Stimulated activated naive B cell treated with anti-CD40 and anti-IgM and Interleukin-4, amounts not matched to agents 10 μg/mL and 1 μg/mL and 100 μg/mL, for 72 hours (primary cell): ENCODE measurements at regions not wholly inside any gene's neighbourhood (a gene's known extent, or its start where the extent isn't known, plus 50 kb on each side); places are given as distances from the start of the nearest gene placed in this dataset.
A peak's percentile ranks its signal among the peaks of the same experiment; 100 is the strongest.
"Not testable (repeated sequence)": the region's sequence is repeated elsewhere in the genome, so short reads cannot be mapped to it uniquely, and the experiment has no call there.

Experiments
- ATAC-seq, 2 donors: fragments of 150-1000 bp; cut with Tn5 transposase; replicated peaks; 2 replicates each; pipeline ENCODE4 v1.10.0; 2021; ENCODE audit warnings: moderate library complexity in 1 of 2
- DNase-seq: peaks from one replicate; pipeline ENCODE4 v3.0.0; 2021
- H3K27ac Mint-ChIP-seq: one replicate; pipeline ENCODE4 v1.8.0; 2022; ENCODE audit warnings: mild to moderate bottlenecking, mixed read lengths
- H3K27me3 Mint-ChIP-seq, 2 donors: one replicate each; pipeline ENCODE4 v1.8.0; 2022; ENCODE audit warnings: mixed read lengths in 2 of 2
- H3K36me3 Mint-ChIP-seq, 2 donors: one replicate each; pipeline ENCODE4 v1.8.0; 2022; ENCODE audit warnings: mixed read lengths in 2 of 2, mild to moderate bottlenecking in 1 of 2
- H3K4me1 Mint-ChIP-seq, 2 donors: one replicate each; pipeline ENCODE4 v1.8.0; 2022; ENCODE audit warnings: mixed read lengths in 2 of 2, mild to moderate bottlenecking in 1 of 2
- H3K4me3 Mint-ChIP-seq, 2 donors: one replicate each; pipeline ENCODE4 v1.8.0; 2022; ENCODE audit warnings: mild to moderate bottlenecking in 2 of 2, mixed read lengths in 2 of 2, moderate library complexity in 1 of 2
- H3K9me3 Mint-ChIP-seq, 2 donors: one replicate each; pipeline ENCODE4 v1.8.0; 2022; ENCODE audit warnings: mixed read lengths in 2 of 2, mild to moderate bottlenecking in 1 of 2

GRCh38 chr16:46519063-46519462 is 102.1 kb downstream of the SHCBP1 start:
- no peaks in the 10 kb centered on the region for H3K36me3 Mint-ChIP-seq
- no peak overlapping the region for H3K27ac Mint-ChIP-seq
- no peak for DNase-seq
- H3K4me3 Mint-ChIP-seq = no peak overlapping the region
- no peaks in the 10 kb centered on the region for H3K4me1 Mint-ChIP-seq
- no peaks in the 10 kb centered on the region for H3K27me3 Mint-ChIP-seq
- H3K9me3 Mint-ChIP-seq = peaks cover 4 to 7% of the 10 kb centered on the region in 2 donors
- ATAC-seq = no peak

DNA sequence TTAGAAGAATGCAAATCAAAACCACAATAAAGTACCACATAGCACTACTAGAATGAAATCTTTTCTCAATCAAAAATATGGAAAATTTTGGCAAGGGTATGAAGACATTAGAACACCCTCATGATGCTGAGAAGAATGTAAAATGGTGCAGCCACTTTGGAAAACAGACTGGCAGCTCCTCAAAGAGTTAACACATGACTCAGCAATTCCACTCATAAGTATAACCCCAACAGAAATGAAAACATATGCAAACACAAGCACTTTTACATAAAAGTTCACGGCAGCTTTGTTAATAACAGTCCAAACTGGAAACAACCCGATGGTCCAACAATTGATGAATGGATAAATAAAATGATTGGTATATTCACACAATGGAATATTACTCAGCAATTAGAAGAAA is 124.5 kb downstream of the SHCBP1 start:
- Mint-ChIP-seq H3K27ac (no peak overlapping the region), H3K27me3 (no peaks in the 10 kb centered on the region), H3K36me3 (no peaks in the 10 kb centered on the region), H3K9me3 (peaks cover 5 to 8% of the 10 kb centered on the region in 2 donors), H3K4me3 (no peak overlapping the region), H3K4me1 (no peaks in the 10 kb centered on the region)
- no peak for DNase-seq
- ATAC-seq = no peak

- H3K9me3 Mint-ChIP-seq = peaks cover 13 to 26% of the 10 kb centered on the region in 2 donors
- no peaks in the 10 kb centered on the region for H3K4me1 Mint-ChIP-seq
- DNase-seq (no peak), ATAC-seq (no peak)
- no peaks in the 10 kb centered on the region for H3K27me3 Mint-ChIP-seq
- H3K4me3 Mint-ChIP-seq = no peak overlapping the region
- no peaks in the 10 kb centered on the region for H3K36me3 Mint-ChIP-seq
- H3K27ac Mint-ChIP-seq = no peak overlapping the region
Measured at GRCh38 chr16:46482895-46483294, 138.3 kb downstream of the SHCBP1 start.

GRCh38 chr16:46466239-46466638 is 154.9 kb downstream of the SHCBP1 start:
- Mint-ChIP-seq H3K4me3 (no peak overlapping the region), H3K9me3 (peaks cover 26 to 31% of the 10 kb centered on the region in 2 donors), H3K27me3 (no peaks in the 10 kb centered on the region), H3K4me1 (no peaks in the 10 kb centered on the region), H3K36me3 (peaks cover 0 to 5% of the 10 kb centered on the region in 2 donors), H3K27ac (no peak overlapping the region)
- no peak for ATAC-seq
- no peak for DNase-seq

DNA sequence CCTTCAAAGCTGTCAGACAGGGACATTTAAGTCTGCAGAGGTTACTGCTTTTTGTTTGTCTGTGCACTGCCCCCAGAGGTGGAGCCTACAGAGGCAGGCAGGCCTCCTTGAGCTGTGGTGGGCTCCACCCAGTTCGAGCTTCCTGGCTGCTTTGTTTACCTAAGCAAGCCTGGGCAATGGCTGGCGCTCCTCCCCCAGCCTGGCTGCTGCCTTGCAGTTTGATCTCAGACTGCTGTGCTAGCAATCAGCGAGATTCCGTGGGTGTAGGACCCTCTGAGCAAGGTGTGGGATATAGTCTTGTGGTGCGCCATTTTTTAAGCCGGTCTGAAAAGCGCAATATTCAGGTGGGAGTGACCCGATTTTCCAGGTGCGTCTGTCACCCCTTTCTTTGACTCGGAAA is 166.4 kb downstream of the SHCBP1 start:
- H3K27ac Mint-ChIP-seq, ATAC-seq, H3K9me3 Mint-ChIP-seq, H3K27me3 Mint-ChIP-seq, H3K36me3 Mint-ChIP-seq, DNase-seq, H3K4me1 Mint-ChIP-seq, H3K4me3 Mint-ChIP-seq: not testable (repeated sequence)

- Mint-ChIP-seq H3K27me3 (peaks cover 31% of the 10 kb centered on the region in 2 donors), H3K27ac (no peak overlapping the region), H3K4me3 (no peak overlapping the region), H3K9me3 (peaks cover 0 to 5% of the 10 kb centered on the region in 2 donors), H3K4me1 (no peaks in the 10 kb centered on the region), H3K36me3 (peaks cover 5 to 8% of the 10 kb centered on the region in 2 donors)
- no peak for DNase-seq
- ATAC-seq = no peak
Measured at GRCh38 chr16:46428108-46429061, 192.8 kb downstream of the SHCBP1 start.

GRCh38 chr16:46427340-46428107 is 193.7 kb downstream of the SHCBP1 start:
- H3K4me3 Mint-ChIP-seq = no peak overlapping the region
- peaks cover 4 to 8% of the 10 kb centered on the region in 2 donors for H3K36me3 Mint-ChIP-seq
- H3K27ac Mint-ChIP-seq = peak overlapping the region; percentile 37
- H3K27me3 Mint-ChIP-seq = peaks cover 31% of the 10 kb centered on the region in 2 donors
- DNase-seq (no peak), ATAC-seq (no peak)
- no peaks in the 10 kb centered on the region for H3K4me1 Mint-ChIP-seq
- peaks cover 0 to 4% of the 10 kb centered on the region in 2 donors for H3K9me3 Mint-ChIP-seq

- Mint-ChIP-seq H3K4me3 (no peak overlapping the region), H3K27me3 (peaks cover 31% of the 10 kb centered on the region in 2 donors), H3K27ac (no peak overlapping the region), H3K36me3 (peaks cover 4 to 8% of the 10 kb centered on the region in 2 donors), H3K4me1 (no peaks in the 10 kb centered on the region), H3K9me3 (peaks cover 8 to 13% of the 10 kb centered on the region in 2 donors)
- ATAC-seq (no peak), DNase-seq (no peak)
Measured at GRCh38 chr16:46426336-46426735, 194.8 kb downstream of the SHCBP1 start.

- DNase-seq (no peak), ATAC-seq (no peak)
- no peak overlapping the region for H3K4me3 Mint-ChIP-seq
- H3K27ac Mint-ChIP-seq = no peak overlapping the region
- peaks cover 22 to 23% of the 10 kb centered on the region in 2 donors for H3K9me3 Mint-ChIP-seq
- H3K27me3 Mint-ChIP-seq = no peaks in the 10 kb centered on the region
- H3K36me3 Mint-ChIP-seq = peaks cover 5 to 25% of the 10 kb centered on the region in 2 donors
- no peaks in the 10 kb centered on the region for H3K4me1 Mint-ChIP-seq
Measured at GRCh38 chr16:46404028-46404427, 217.2 kb downstream of the SHCBP1 start.

GRCh38 chr16:46398559-46398958 is 222.6 kb downstream of the SHCBP1 start:
- peak; percentile 88 for DNase-seq
- H3K4me1 Mint-ChIP-seq, H3K27me3 Mint-ChIP-seq, H3K27ac Mint-ChIP-seq, H3K36me3 Mint-ChIP-seq, H3K9me3 Mint-ChIP-seq, H3K4me3 Mint-ChIP-seq, ATAC-seq: not testable (repeated sequence)

- H3K4me3 Mint-ChIP-seq, ATAC-seq, H3K36me3 Mint-ChIP-seq, H3K4me1 Mint-ChIP-seq, H3K27ac Mint-ChIP-seq, H3K27me3 Mint-ChIP-seq, H3K9me3 Mint-ChIP-seq: not testable (repeated sequence)
- peak; percentile 28 for DNase-seq
Measured at GRCh38 chr16:46396883-46397270, 224.3 kb downstream of the SHCBP1 start.

GRCh38 chr16:46396131-46396882 is 224.9 kb downstream of the SHCBP1 start:
- not testable (repeated sequence) for H3K27me3 Mint-ChIP-seq, H3K9me3 Mint-ChIP-seq, H3K27ac Mint-ChIP-seq, H3K4me1 Mint-ChIP-seq, H3K4me3 Mint-ChIP-seq, ATAC-seq, H3K36me3 Mint-ChIP-seq
- DNase-seq = peak; percentile 59

GRCh38 chr16:46395391-46395921 is 225.7 kb downstream of the SHCBP1 start:
- DNase-seq = peak; percentile 47
- not testable (repeated sequence) for H3K36me3 Mint-ChIP-seq, H3K27me3 Mint-ChIP-seq, H3K4me3 Mint-ChIP-seq, H3K27ac Mint-ChIP-seq, ATAC-seq, H3K4me1 Mint-ChIP-seq
- H3K9me3 Mint-ChIP-seq = peaks cover 11 to 12% of the 10 kb centered on the region in 2 donors

DNA sequence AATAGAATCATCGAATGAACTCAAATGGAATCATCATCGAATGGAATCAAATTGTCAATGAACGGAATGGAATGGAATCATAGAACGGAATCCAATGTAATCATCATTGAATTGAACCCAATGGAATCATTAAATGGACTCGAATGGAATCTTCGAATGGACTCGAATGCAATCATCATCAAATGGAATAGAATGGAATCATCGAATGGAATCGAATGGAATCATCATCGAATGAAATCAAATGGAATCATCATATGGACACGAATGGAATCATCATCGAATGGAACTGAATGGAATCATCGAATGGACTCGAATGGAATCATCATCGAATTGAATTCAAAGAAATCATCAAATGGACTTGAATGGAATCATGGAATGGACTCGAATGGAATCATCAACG is 226.2 kb downstream of the SHCBP1 start:
- not testable (repeated sequence) for H3K27ac Mint-ChIP-seq, H3K27me3 Mint-ChIP-seq, H3K36me3 Mint-ChIP-seq, H3K4me3 Mint-ChIP-seq, DNase-seq, ATAC-seq, H3K4me1 Mint-ChIP-seq
- peaks cover 11 to 12% of the 10 kb centered on the region in 2 donors for H3K9me3 Mint-ChIP-seq
